ENCODE measurements at regions not wholly inside any gene's neighbourhood (a gene's known extent, or its start where the extent isn't known, plus 50 kb on each side); places are given as distances from the start of the nearest gene placed in this dataset.

DNA sequence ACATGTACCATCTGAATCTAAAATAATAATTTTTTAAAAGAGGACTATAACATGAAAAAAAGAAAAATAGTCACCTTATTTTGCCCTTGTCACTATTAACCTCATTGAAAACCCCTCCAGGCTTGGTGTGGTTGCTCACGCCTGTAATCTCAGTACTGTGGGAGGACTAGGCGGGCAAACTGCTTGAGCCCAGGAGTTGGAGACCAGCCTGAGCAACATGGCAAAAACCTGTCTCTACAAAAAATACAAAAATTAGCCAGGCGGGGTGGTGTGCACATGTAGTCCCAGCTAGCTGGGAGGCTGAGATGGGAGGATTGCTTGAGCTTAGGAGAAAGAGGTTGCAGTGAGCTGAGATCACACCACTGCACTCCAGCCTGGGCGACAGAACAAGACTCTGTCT, 126.3 kb upstream of the KRAS start:
- TF ChIP-seq, protein P1, sequence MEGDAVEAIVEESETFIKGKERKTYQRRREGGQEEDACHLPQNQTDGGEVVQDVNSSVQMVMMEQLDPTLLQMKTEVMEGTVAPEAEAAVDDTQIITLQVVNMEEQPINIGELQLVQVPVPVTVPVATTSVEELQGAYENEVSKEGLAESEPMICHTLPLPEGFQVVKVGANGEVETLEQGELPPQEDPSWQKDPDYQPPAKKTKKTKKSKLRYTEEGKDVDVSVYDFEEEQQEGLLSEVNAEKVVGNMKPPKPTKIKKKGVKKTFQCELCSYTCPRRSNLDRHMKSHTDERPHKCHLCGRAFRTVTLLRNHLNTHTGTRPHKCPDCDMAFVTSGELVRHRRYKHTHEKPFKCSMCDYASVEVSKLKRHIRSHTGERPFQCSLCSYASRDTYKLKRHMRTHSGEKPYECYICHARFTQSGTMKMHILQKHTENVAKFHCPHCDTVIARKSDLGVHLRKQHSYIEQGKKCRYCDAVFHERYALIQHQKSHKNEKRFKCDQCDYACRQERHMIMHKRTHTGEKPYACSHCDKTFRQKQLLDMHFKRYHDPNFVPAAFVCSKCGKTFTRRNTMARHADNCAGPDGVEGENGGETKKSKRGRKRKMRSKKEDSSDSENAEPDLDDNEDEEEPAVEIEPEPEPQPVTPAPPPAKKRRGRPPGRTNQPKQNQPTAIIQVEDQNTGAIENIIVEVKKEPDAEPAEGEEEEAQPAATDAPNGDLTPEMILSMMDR (IDR thresholded peaks at IDR 0.05; ENCODE audit: low read depth, low read length), result no peak
- TF ChIP-seq MAX (IDR thresholded peaks at IDR 0.05; ENCODE audit: low read depth, low read length), result no peak
- TF ChIP-seq POLR2A (IDR thresholded peaks at IDR 0.05; ENCODE audit: extremely low read depth, insufficient read length), result no peak
- TF ChIP-seq MYC (IDR thresholded peaks at IDR 0.05; ENCODE audit: low read depth, low read length), result no peak
- no peak overlapping the region for H3K4me3 ChIP-seq (ENCODE audit: low read depth, low read length)
- DNase-seq (ENCODE audit: low read depth), result no peak

DNA sequence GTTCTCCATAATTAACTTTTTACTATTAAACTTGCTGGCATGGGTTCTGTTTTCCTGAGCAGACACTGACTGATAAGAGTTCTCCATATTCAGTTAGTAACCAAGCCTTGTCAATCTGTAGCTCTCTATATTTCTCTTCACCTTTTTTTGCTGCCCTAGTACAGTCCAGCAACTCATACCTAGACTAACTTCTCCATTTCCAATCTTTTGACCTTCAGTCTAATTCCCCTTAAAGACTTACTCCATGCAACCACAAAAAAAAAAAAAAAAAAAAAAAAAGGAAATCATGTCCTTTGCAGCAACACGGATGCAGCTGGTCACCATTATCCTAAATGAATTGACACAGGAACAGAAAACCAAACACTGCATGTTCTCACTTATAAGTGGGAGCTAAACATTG, 125.7 kb upstream of the KRAS start:
- peak; percentile 22 for DNase-seq (ENCODE audit: low read depth)
- TF ChIP-seq POLR2A (IDR thresholded peaks at IDR 0.05; ENCODE audit: extremely low read depth, insufficient read length) (no peak), MAX (IDR thresholded peaks at IDR 0.05; ENCODE audit: low read depth, low read length) (no peak), MYC (IDR thresholded peaks at IDR 0.05; ENCODE audit: low read depth, low read length) (no peak)
- TF ChIP-seq, protein P1 (IDR thresholded peaks at IDR 0.05; ENCODE audit: low read depth, low read length), result no peak
- H3K4me3 ChIP-seq (ENCODE audit: low read depth, low read length), result no peak overlapping the region

DNA sequence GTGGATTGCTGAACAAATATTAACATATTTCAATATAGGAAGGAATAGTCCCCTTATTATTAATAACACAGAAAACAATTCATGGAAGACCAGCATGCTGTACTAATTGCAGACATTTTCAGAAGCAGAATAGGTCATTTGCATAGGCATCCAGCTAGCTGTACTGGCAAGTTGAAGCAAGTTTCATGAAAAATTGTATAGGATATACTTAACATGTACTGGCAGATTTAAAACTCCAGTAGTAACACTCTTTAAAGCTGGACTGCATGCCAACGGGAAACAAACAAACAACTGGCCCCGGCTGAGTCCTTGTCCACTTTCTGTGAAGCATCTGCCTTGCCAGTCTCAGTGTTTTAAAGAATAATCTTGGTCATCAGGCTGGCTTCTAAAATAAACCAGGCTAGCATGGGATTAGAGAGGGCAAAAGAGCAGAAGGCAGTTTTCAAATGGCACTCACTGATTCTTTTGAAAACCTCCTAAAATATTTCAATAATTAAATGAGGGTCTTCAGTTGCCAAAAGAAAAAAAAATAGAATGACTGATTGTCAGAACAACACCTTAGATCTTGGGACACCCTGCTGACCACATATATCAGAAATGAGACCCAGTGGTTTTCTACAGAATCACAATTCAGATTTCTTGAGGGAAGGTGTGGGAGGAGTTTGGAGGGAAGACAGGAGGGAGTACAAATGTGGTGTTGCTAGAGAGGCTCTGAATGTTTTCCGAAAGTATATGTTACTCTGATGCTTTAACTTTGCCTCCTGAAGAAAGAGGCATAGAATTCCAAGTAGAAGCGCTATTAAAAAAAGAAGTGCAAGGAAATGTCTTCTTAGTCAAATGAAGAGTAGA, 122.5 kb upstream of the KRAS start:
- no peak for DNase-seq (ENCODE audit: low read depth)
- H3K4me3 ChIP-seq (ENCODE audit: low read depth, low read length), result no peak overlapping the region
- TF ChIP-seq, protein P1 (IDR thresholded peaks at IDR 0.05; ENCODE audit: low read depth, low read length), result no peak
- TF ChIP-seq MYC (IDR thresholded peaks at IDR 0.05; ENCODE audit: low read depth, low read length), result no peak
- TF ChIP-seq POLR2A (IDR thresholded peaks at IDR 0.05; ENCODE audit: extremely low read depth, insufficient read length), result no peak
- no peak for TF ChIP-seq MAX (IDR thresholded peaks at IDR 0.05; ENCODE audit: low read depth, low read length)

- DNase-seq (ENCODE audit: low read depth), result no peak
- H3K4me3 ChIP-seq (ENCODE audit: low read depth, low read length), result no peak overlapping the region
- TF ChIP-seq, protein P1 (IDR thresholded peaks at IDR 0.05; ENCODE audit: low read depth, low read length), result no peak
- TF ChIP-seq POLR2A (IDR thresholded peaks at IDR 0.05; ENCODE audit: extremely low read depth, insufficient read length) (no peak), MAX (IDR thresholded peaks at IDR 0.05; ENCODE audit: low read depth, low read length) (no peak), MYC (IDR thresholded peaks at IDR 0.05; ENCODE audit: low read depth, low read length) (no peak)
These were observed 121.3 kb upstream of the KRAS start for GRCh38 chr12:25372002-25372401.

- TF ChIP-seq MYC (IDR thresholded peaks at IDR 0.05; ENCODE audit: low read depth, low read length) (no peak), POLR2A (IDR thresholded peaks at IDR 0.05; ENCODE audit: extremely low read depth, insufficient read length) (no peak), MAX (IDR thresholded peaks at IDR 0.05; ENCODE audit: low read depth, low read length) (no peak)
- TF ChIP-seq, protein P1 (IDR thresholded peaks at IDR 0.05; ENCODE audit: low read depth, low read length), result no peak
- no peak for DNase-seq (ENCODE audit: low read depth)
- no peak overlapping the region for H3K4me3 ChIP-seq (ENCODE audit: low read depth, low read length)
These were observed 117.8 kb upstream of the KRAS start for GRCh38 chr12:25368557-25368956.
